ENCODE measurements at regions not wholly inside any gene's neighbourhood (a gene's known extent, or its start where the extent isn't known, plus 50 kb on each side); places are given as distances from the start of the nearest gene placed in this dataset.

DNA sequence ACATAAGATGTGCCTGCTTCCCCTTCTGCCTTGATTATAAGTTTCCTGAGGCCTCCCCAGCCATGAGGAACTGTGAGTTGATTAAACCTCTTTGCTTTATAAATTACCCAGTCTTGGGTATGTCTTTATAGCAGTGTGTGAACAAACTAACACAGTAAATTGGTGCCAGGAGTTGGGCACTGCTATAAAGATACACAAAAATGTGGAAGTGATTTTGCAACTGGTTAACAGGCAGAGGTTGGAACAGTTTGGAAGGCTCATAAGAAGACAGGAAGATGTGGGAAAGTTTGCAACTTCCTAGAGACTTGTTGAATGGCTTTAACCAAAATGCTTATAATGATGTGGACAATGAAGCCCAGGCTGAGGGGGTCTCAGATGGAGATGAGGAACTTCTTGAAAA lies 264.1 kb downstream of the DACT1 start:
- TF ChIP-seq GABPA (IDR thresholded peaks at IDR 0.05; ENCODE audit: low read depth) (no peak), NRF1 (IDR thresholded peaks at IDR 0.05; ENCODE audit: low read depth, low read length) (no peak), MXI1 (IDR thresholded peaks at IDR 0.05; ENCODE audit: low read depth, low read length) (no peak), RFX5 (IDR thresholded peaks at IDR 0.05; ENCODE audit: low read length) (no peak)
- TF ChIP-seq, protein P1, sequence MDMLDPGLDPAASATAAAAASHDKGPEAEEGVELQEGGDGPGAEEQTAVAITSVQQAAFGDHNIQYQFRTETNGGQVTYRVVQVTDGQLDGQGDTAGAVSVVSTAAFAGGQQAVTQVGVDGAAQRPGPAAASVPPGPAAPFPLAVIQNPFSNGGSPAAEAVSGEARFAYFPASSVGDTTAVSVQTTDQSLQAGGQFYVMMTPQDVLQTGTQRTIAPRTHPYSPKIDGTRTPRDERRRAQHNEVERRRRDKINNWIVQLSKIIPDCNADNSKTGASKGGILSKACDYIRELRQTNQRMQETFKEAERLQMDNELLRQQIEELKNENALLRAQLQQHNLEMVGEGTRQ (IDR thresholded peaks at IDR 0.05; ENCODE audit: borderline replicate concordance, low read depth, low read length) = no peak
- TF ChIP-seq, protein P2, sequence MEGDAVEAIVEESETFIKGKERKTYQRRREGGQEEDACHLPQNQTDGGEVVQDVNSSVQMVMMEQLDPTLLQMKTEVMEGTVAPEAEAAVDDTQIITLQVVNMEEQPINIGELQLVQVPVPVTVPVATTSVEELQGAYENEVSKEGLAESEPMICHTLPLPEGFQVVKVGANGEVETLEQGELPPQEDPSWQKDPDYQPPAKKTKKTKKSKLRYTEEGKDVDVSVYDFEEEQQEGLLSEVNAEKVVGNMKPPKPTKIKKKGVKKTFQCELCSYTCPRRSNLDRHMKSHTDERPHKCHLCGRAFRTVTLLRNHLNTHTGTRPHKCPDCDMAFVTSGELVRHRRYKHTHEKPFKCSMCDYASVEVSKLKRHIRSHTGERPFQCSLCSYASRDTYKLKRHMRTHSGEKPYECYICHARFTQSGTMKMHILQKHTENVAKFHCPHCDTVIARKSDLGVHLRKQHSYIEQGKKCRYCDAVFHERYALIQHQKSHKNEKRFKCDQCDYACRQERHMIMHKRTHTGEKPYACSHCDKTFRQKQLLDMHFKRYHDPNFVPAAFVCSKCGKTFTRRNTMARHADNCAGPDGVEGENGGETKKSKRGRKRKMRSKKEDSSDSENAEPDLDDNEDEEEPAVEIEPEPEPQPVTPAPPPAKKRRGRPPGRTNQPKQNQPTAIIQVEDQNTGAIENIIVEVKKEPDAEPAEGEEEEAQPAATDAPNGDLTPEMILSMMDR (IDR thresholded peaks at IDR 0.05) = no peak
